22Rv1 (cell line): ENCODE measurements at regions not wholly inside any gene's neighbourhood (a gene's known extent, or its start where the extent isn't known, plus 50 kb on each side); places are given as distances from the start of the nearest gene placed in this dataset.

Source experiments
- H3K27ac ChIP-seq: fragments of 450-650 bp; 2 replicates; pipeline ENCODE4 v1.5.1; 2017
- CTCF ChIP-seq: fragments of 450-650 bp; IDR thresholded peaks from 2 replicates; pipeline ENCODE4 v1.5.1; 2017; ENCODE audit warnings: mild to moderate bottlenecking
- ZFX ChIP-seq: fragments of 450-650 bp; IDR thresholded peaks from 2 replicates; pipeline ENCODE4 v1.6.1; 2017; ENCODE audit warnings: antibody characterized with exemption, borderline replicate concordance

GRCh38 chr1:47608296-47608875 lies 170.5 kb downstream of the FOXD2 start:
- H3K27ac ChIP-seq = no peak overlapping the region
- TF ChIP-seq ZFX = no peak
- TF ChIP-seq CTCF = no peak

DNA sequence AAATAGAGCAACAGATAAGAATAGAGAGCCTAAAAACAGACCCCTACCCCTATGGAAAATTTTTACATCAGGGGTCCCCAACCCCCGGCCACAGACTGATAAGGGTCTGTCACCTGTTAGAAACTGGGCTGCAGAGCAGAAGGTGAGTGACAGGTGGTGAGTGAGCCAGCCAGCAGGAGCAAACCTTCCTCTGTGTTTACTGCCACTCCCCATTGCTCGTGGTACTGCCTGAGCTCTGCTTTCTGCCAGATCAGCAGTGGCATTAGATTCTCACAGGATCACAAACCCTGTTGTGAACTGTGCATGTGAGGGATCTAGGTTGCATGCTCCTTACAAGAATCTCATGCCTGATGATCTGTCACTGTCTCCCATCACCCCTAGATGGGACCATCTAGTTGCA lies 174.1 kb downstream of the FOXD2 start:
- TF ChIP-seq CTCF (no peak), ZFX (no peak)
- H3K27ac ChIP-seq = no peak overlapping the region

- no peak overlapping the region for H3K27ac ChIP-seq
- no peak for TF ChIP-seq CTCF
- TF ChIP-seq ZFX = no peak
These were observed 175.0 kb downstream of the FOXD2 start for GRCh38 chr1:47612819-47613218.

DNA sequence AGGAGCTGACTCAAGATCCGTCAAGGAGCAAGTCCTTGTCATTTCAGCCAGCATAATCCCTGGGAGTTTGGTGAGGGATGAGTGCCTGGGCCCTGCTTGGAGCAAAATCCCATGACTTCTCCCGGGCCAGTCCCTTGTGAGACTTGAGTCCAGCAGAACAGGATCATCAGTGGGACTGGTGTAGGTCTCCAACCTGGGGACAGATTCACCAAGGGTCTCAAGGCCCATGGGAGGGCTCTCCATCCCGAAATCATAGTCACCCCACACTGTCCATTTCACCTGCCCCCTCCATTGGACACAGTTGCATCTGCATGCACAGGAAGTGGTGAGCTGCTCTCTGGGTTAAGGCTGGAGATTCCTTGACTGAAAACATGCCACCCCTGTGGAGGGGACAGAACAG lies 178.2 kb downstream of the FOXD2 start:
- TF ChIP-seq CTCF (no peak), ZFX (no peak)
- no peak overlapping the region for H3K27ac ChIP-seq

- H3K27ac ChIP-seq = no peak overlapping the region
- no peak for TF ChIP-seq CTCF
- TF ChIP-seq ZFX = no peak
These were observed 179.1 kb downstream of the FOXD2 start for GRCh38 chr1:47616906-47617305.

GRCh38 chr1:47617381-47618221 lies 179.8 kb downstream of the FOXD2 start:
- H3K27ac ChIP-seq = no peak overlapping the region
- TF ChIP-seq CTCF (no peak), ZFX (no peak)

- TF ChIP-seq CTCF (no peak), ZFX (no peak)
- H3K27ac ChIP-seq = no peak overlapping the region
These were observed 180.4 kb downstream of the FOXD2 start for GRCh38 chr1:47618222-47618720.
